Bone marrow (tissue), 2 donors: ENCODE measurements at regions not wholly inside any gene's neighbourhood (a gene's known extent, or its start where the extent isn't known, plus 50 kb on each side); places are given as distances from the start of the nearest gene placed in this dataset.
"Not testable (repeated sequence)": the region's sequence is repeated elsewhere in the genome, so short reads cannot be mapped to it uniquely, and the experiment has no call there.

Experiments
- DNase-seq, 2 donors: peaks; one replicate each; lab custom pipeline; 2025; lab: John Stamatoyannopoulos, UW

GRCh38 chr5:125083981-125084380 is 337.5 kb upstream of the ZNF608 start:
- DNase-seq: no peak

DNA sequence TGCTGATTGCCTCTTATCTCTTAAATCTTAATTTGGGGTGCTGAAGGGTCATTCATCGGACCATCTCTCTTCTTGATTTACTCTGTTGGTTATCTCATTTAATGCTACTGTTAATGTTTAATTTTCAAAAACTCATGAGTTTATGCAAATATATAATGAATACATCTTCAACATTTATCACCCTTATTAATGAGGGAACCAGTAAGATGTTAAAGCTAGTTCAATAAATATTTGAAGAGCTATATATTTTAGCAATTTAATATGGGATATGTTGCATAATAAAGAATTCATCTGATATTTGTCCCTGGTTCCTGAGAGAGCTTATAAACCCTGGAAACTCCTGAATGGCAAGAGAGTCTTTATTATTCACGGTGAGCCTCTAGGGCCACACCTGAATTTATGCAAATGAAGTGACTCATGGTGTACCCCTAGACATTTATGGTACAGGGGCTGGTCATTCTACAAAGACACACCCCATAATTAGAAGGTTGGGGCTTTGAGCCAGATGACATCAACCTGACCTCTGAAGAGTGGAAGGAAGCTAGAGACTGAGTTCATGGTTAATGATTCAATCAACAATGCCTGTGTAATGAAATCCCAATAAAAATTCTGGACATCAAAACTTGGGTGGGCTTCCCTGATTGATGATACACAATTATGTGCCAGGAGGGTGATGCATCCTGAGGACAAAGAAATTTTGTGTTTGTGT is 339.5 kb upstream of the ZNF608 start:
- DNase-seq: no peak

DNA sequence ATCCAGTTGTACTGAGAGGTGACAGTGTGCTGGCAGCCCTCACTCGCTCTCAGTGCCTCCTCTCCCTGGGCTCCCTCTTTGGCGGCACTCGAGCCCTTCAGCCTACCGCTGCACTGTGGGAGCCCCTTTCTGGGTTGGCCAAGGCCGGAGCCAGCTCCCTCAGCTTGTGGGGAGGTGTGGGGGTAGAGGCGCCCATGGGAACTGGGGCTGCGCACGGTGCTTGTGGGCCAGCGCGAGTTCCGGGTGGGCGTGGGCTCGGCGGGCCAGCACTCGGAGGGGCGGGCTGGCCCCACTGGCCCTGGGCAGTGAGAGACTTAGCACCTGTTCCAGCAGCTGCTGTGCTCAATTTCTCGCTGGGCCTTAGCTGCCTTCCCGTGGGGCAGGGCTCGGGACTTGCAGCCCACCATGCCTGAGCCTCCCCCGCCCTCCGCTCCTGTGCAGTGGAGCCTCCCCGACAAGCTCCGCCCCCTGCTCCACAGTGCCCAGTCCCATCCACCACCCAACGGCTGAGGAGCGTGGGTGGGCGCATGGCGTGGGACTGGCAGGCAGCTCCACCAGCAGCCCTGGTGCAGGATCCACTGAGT is 342.2 kb upstream of the ZNF608 start:
- DNase-seq: no peak

- not testable (repeated sequence) for DNase-seq
These were observed 345.7 kb upstream of the ZNF608 start for GRCh38 chr5:125092138-125092537.

GRCh38 chr5:125093776-125094175 is 347.3 kb upstream of the ZNF608 start:
- no peak for DNase-seq

GRCh38 chr5:125100342-125100741 is 353.9 kb upstream of the ZNF608 start:
- no peak for DNase-seq

GRCh38 chr5:125100951-125101350 is 354.5 kb upstream of the ZNF608 start:
- DNase-seq: no peak

GRCh38 chr5:125103459-125103858 is 357.0 kb upstream of the ZNF608 start:
- DNase-seq: no peak

DNA sequence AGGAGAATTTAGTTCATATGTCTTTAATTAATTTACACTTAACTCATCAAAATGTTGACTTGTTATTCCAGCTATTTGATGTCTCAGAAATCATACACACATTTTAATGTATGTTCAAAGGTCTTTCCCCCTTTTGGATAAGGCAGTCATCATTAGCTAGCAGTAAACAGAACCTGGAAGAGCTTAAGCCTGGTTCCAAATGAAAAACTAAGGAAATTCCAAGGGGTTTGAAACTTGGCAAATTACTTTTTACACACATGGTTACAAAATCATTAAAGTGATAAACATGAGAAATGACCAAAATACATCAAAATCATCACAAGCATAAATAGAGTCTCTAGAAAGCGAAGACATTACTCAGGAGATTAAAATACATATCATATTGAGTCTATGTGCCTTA is 359.8 kb upstream of the ZNF608 start:
- DNase-seq: no peak

DNA sequence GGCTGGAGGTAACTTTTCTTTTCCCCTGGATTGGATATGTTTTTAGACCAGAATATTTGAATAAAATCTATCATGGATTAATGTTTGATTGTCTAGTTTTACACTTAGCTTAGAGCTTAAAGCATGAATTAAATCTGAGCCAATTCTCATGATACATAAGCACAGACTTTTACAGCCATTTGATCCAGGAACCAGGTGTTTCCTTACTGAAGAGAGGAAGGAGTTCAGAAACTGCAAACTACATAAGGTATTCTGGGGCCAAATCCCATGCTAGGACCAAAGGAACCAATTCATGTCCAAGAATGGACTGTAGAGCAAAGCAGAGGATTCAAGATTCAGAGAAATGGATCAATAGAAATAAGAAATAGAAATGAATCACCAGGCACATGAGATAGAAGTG is 360.4 kb upstream of the ZNF608 start:
- no peak for DNase-seq

GRCh38 chr5:125109293-125109692 is 362.9 kb upstream of the ZNF608 start:
- no peak for DNase-seq

- no peak for DNase-seq
These were observed 363.4 kb upstream of the ZNF608 start for GRCh38 chr5:125109816-125110215.

GRCh38 chr5:125112196-125112595 is 365.8 kb upstream of the ZNF608 start:
- no peak for DNase-seq

- peak in 1 of 2 donors; percentile 12 for DNase-seq
These were observed 366.9 kb upstream of the ZNF608 start for GRCh38 chr5:125113328-125113727.

- no peak for DNase-seq
These were observed 368.7 kb upstream of the ZNF608 start for GRCh38 chr5:125115195-125115525.

- no peak for DNase-seq
These were observed 371.1 kb upstream of the ZNF608 start for GRCh38 chr5:125117566-125117965.

GRCh38 chr5:125120012-125120411 is 373.6 kb upstream of the ZNF608 start:
- no peak for DNase-seq

- DNase-seq: no peak
These were observed 378.8 kb upstream of the ZNF608 start for GRCh38 chr5:125125031-125125823.

- DNase-seq: no peak
These were observed 379.6 kb upstream of the ZNF608 start for GRCh38 chr5:125126050-125126449.

DNA sequence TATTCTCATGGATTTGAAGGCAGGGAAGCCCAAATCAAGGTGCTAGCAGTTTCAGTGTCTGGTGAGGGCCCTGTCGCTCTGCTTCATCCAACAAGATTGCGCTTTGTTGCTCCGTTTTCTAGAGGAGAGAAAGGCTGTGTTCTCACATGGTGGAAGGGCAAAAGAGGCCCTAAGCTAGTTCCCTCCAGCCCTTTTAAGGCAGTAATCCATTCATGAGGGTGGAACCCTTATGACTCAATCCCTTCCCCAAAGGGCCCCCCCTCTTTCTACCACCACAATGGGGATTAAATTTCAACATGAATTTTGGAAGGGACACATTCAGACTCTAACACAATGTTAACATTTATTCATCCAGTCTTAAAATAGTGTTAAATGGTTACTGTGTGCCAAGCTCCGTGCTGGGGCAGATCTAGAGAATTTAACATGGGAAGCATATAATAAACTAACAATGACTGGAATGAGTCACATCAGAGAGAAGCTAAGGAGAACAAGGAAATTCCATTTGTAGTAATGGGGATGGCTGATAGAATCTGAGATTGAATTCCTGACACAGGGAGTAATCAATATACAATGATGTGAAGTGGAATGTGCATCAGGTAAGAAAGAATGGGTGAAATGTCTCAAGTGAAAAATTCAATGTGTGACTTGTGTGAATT is 382.8 kb upstream of the ZNF608 start:
- DNase-seq: no peak

DNA sequence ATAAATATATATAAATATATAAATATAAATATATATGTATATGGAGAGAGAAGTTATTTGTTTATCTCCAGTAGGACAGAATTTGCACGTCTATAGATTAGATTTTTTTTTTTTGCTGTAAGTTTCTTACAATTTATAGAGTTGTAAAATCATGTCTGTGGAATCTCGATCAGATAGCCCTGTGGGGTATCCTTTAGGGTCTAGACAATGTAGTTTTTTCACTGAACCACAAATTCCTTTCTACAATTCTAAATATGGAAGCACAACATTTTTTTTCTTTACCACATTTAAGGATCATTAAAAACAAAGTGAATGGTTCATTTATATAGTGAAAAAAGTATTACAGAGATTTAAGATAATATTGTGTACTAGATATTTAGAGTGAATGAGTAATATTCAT is 384.2 kb upstream of the ZNF608 start:
- no peak for DNase-seq

DNA sequence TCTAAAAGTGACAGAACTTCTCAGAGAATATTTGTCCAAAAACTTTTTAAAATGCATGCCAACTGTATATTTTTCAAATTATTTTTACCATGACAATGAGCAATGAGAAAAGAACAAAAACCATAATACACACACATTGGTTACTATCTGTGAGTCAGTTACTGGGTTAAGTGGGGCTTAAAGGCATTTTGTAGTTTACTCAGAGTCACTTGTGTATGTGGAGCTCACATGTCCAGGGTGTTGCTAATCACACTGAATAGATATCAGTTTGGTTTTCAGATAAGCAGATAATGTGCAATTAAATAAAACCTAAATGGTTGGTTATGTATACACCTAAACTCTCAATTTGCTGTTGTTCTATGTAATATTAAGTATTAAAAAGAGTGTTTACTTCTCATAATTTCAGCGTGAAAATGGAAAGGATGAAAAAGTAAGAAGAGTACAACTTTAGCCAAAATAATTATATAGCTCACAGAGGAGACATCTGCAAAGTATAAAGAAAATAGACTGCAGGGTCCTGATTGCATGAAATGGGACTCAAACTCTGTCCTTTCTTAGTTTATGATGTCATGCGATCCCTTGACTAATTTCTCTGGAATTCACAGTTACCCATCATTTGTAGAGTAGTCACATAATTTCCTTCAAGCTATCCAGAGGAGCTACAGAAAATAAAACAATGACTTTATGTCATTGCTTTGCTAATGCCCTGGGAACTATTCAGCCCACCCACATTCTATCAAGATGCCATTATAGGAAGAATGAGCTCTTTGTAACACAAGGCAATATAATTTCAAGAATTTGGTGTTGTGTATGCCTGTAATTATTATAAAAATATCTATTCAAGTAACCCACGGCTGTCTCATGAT is 388.0 kb upstream of the ZNF608 start:
- DNase-seq: no peak
